HCT116 (cell line): ENCODE measurements at regions not wholly inside any gene's neighbourhood (a gene's known extent, or its start where the extent isn't known, plus 50 kb on each side); places are given as distances from the start of the nearest gene placed in this dataset.

Source experiments
- ATAC-seq: fragments of 200-7000 bp; cut with Tn5 transposase; 2 replicates; pipeline ENCODE4 v1.9.1; 2020; ENCODE audit warnings: mild to moderate bottlenecking, moderate library complexity
- BruUV-seq: library from RNA; stranded (reverse); fragments of 400-500 nt; replicated peaks from 2 replicates; lab custom pipeline; 2021; lab: Mats Ljungman, UMichigan
- CTCF ChIA-PET: fragments of 300-600 bp; sonication (Branson Sonifier 250); formaldehyde crosslinking; loops from one replicate; lab custom pipeline; 2021; ENCODE audit warnings: antibody characterized with exemption; lab: Charles Lee
- POLR2A ChIA-PET: fragments of 300-600, 350-600 bp; sonication (Branson Sonifier 250); formaldehyde crosslinking; loops from one replicate; lab custom pipeline; 2021; ENCODE audit warnings: antibody characterized with exemption; lab: Charles Lee
- RAD21 ChIA-PET, 2 experiments: fragments of 300-600 bp; sonication (Branson Sonifier 250); formaldehyde crosslinking; loops; one replicate each; lab custom pipeline; 2023; ENCODE audit warnings: low total read pairs in 2 of 2; ENCODE audit not compliant: uncharacterized antibody in 2 of 2, unreplicated experiment in 2 of 2, low non-redundant PET in 1 of 2; lab: Charles Lee
- DNase-seq: peaks from one replicate; pipeline ENCODE4 v3.0.0-alpha.2; 2010; ENCODE audit warnings: low read depth, low spot score
- H2AFZ ChIP-seq: fragments of 200-600 bp; shearing (Covaris generic), sonication (generic); 2 replicates; pipeline ENCODE4 v1.6.1; 2017; ENCODE audit warnings: low read depth, mixed run types, mixed read lengths, antibody characterized with exemption, low read length; ENCODE audit not compliant: poor library complexity, severe bottlenecking
- H3K27ac ChIP-seq: 2 replicates; pipeline ENCODE4 v1.5.1; 2012; ENCODE audit warnings: low read depth, low read length
- H3K27me3 ChIP-seq: fragments of 200-600 bp; sonication (generic); 2 replicates; pipeline ENCODE4 v1.6.1; 2016; ENCODE audit warnings: mixed run types, low read length, mixed read lengths; ENCODE audit not compliant: insufficient read depth
- H3K36me3 ChIP-seq, 2 experiments: fragments of 200-500 bp in 1 of 2; fragments of 200-600 bp in 1 of 2; sonication (Bioruptor generic) in 1 of 2; sonication (generic) in 1 of 2; 2 replicates each; pipeline versions ENCODE4 v1.5.1 to v1.6.1; 2014 to 2016; ENCODE audit warnings: low read length in 2 of 2, inconsistent platforms in 1 of 2, mixed read lengths in 1 of 2, mixed run types in 1 of 2; ENCODE audit not compliant: insufficient read depth in 2 of 2, control insufficient read depth in 1 of 2
- H3K4me1 ChIP-seq, 2 experiments: fragments of 200-600 bp in 1 of 2; sonication (generic) in 1 of 2; 2 replicates each; pipeline versions ENCODE4 v1.5.1 to v1.6.1; 2012 to 2017; ENCODE audit warnings: low read length in 2 of 2, inconsistent platforms in 1 of 2, mild to moderate bottlenecking in 1 of 2, mixed read lengths in 1 of 2, mixed run types in 1 of 2, moderate library complexity in 1 of 2; ENCODE audit not compliant: insufficient read depth in 2 of 2, control insufficient read depth in 1 of 2
- H3K4me2 ChIP-seq: fragments of 200-600 bp; sonication (generic); 2 replicates; pipeline ENCODE4 v1.6.1; 2017; ENCODE audit warnings: mixed run types, low read length, mixed read lengths
- H3K4me3 ChIP-seq, 2 experiments: fragments of 200-600 bp in 1 of 2; sonication (generic) in 1 of 2; replicated peaks in 1 of 2; 2 replicates each; pipeline ENCODE4 v1.5.1; 2011 to 2016; ENCODE audit warnings: low read length in 2 of 2, control low read depth in 1 of 2, low read depth in 1 of 2, mild to moderate bottlenecking in 1 of 2, mixed read lengths in 1 of 2, mixed run types in 1 of 2
- H3K79me2 ChIP-seq: fragments of 200-600 bp; sonication (generic); 2 replicates; pipeline ENCODE4 v1.6.1; 2017; ENCODE audit warnings: mild to moderate bottlenecking, mixed run types, low read length, moderate library complexity, mixed read lengths; ENCODE audit not compliant: insufficient read depth
- H3K9ac ChIP-seq: fragments of 200-600 bp; sonication (generic); 2 replicates; pipeline ENCODE4 v1.6.1; 2016; ENCODE audit warnings: low read length, mixed read lengths
- H3K9me2 ChIP-seq: fragments of 200-600 bp; sonication (generic), shearing (Covaris generic); 2 replicates; pipeline ENCODE4 v1.6.1; 2017; ENCODE audit warnings: mixed run types, mild to moderate bottlenecking, moderate library complexity; ENCODE audit not compliant: insufficient read depth
- H3K9me3 ChIP-seq, 2 experiments: fragments of 200-500 bp in 1 of 2; fragments of 200-600 bp in 1 of 2; sonication (Bioruptor generic) in 1 of 2; sonication (generic) in 1 of 2; 2 replicates each; pipeline ENCODE4 v1.6.1; 2014 to 2017; ENCODE audit warnings: low read length in 2 of 2, mixed read lengths in 2 of 2, inconsistent platforms in 1 of 2, low read depth in 1 of 2, mild to moderate bottlenecking in 1 of 2, mixed run types in 1 of 2, moderate library complexity in 1 of 2; ENCODE audit not compliant: control insufficient read depth in 1 of 2, insufficient read depth in 1 of 2
- H4K20me1 ChIP-seq: fragments of 200-600 bp; sonication (generic), shearing (Covaris generic); 2 replicates; pipeline ENCODE4 v1.6.1; 2017; ENCODE audit warnings: mixed run types, mild to moderate bottlenecking, moderate library complexity; ENCODE audit not compliant: insufficient read depth
- ATF3 ChIP-seq: IDR thresholded peaks from 2 replicates; pipeline ENCODE4 v1.6.1; 2012
- CBX3 ChIP-seq: IDR thresholded peaks from 2 replicates; pipeline ENCODE4 v1.6.1; 2012; ENCODE audit warnings: low read depth
- CEBPB ChIP-seq: IDR thresholded peaks from 2 replicates; pipeline ENCODE4 v1.6.1; 2012; ENCODE audit warnings: low read depth
- EGR1 ChIP-seq: IDR thresholded peaks from 2 replicates; pipeline ENCODE4 v1.6.1; 2012; ENCODE audit warnings: low read depth
- ELF1 ChIP-seq: IDR thresholded peaks from 2 replicates; pipeline ENCODE4 v1.6.1; 2012; ENCODE audit warnings: low read depth, borderline replicate concordance
- EZH2 ChIP-seq: fragments of 200-600 bp; sonication (generic); IDR thresholded peaks from 2 replicates; pipeline ENCODE4 v1.6.1; 2017; ENCODE audit warnings: antibody characterized with exemption, mixed run types
- EZH2phosphoT487 ChIP-seq: fragments of 200-600 bp; IDR thresholded peaks from 2 replicates; pipeline ENCODE4 v1.6.1; 2018; ENCODE audit warnings: antibody characterized with exemption, borderline replicate concordance
- FOSL1 ChIP-seq: IDR thresholded peaks from 2 replicates; pipeline ENCODE4 v1.6.1; 2012; ENCODE audit warnings: low read depth
- MAX ChIP-seq: IDR thresholded peaks from 2 replicates; pipeline ENCODE4 v1.6.1; 2012
- POLR2A ChIP-seq: IDR thresholded peaks from 2 replicates; pipeline ENCODE4 v1.7.0; 2011; ENCODE audit warnings: borderline replicate concordance; ENCODE audit not compliant: insufficient read depth, insufficient read length; ENCODE audit errors: extremely low read depth
- POLR2AphosphoS5 ChIP-seq: IDR thresholded peaks from 2 replicates; pipeline ENCODE4 v1.6.1; 2011; ENCODE audit warnings: mild to moderate bottlenecking, low read depth, low read length, moderate library complexity
- RAD21 ChIP-seq: IDR thresholded peaks from 2 replicates; pipeline ENCODE4 v1.6.1; 2012; ENCODE audit warnings: low read depth, mild to moderate bottlenecking
- REST ChIP-seq: IDR thresholded peaks from 2 replicates; pipeline ENCODE4 v1.6.1; 2012; ENCODE audit warnings: low read depth
- SP1 ChIP-seq: IDR thresholded peaks from 2 replicates; pipeline ENCODE4 v1.6.1; 2012; ENCODE audit warnings: low read depth
- SRF ChIP-seq: IDR thresholded peaks from 2 replicates; pipeline ENCODE4 v1.6.1; 2012; ENCODE audit warnings: low read depth
- ZFX ChIP-seq: fragments of 450-650 bp; IDR thresholded peaks from 2 replicates; pipeline ENCODE4 v1.6.1; 2017
- ZNF274 ChIP-seq: fragments of 200-500 bp; sonication (Bioruptor generic); IDR thresholded peaks from 2 replicates; pipeline ENCODE4 v1.6.1; 2014; ENCODE audit warnings: mild to moderate bottlenecking, low read depth, low read length, inconsistent platforms
- intact Hi-C: fragments of 100-400 bp; cut with micrococcal nuclease; formaldehyde crosslinking; loops from 2 replicates; pipeline ENCODE4 v1.10.0; 2022

- ChIA-PET CTCF (interaction anchor here (1.3 kb wide), 1 partner anchor 8 kb away, joined by 3 read pairs; no protein-coding TSS in a partner anchor), RAD21 (interaction anchor here in 1 of 2 experiments (0.6 kb wide), 1 partner anchor 11 kb away, joined by 3 read pairs; no protein-coding TSS in a partner anchor), POLR2A (no interaction called here)
- TF ChIP-seq EZH2 (no peak), MAX (no peak), EGR1 (no peak), ZFX (no peak), ATF3 (no peak), RAD21 (no peak), POLR2A (no peak), CBX3 (no peak), ZNF274 (no peak), ELF1 (no peak), CEBPB (no peak), REST (no peak), SP1 (no peak), FOSL1 (no peak), POLR2AphosphoS5 (no peak), EZH2phosphoT487 (no peak), SRF (no peak)
- Histone ChIP-seq H3K9me2 (no peaks in the 10 kb centered on the region), H2AFZ (no peak overlapping the region), H3K4me1 (peaks cover 4 to 6% of the 10 kb centered on the region in 2 experiments; a peak in 2 of 4 replicates), H3K4me2 (no peak overlapping the region), H3K9me3 (no peaks in the 10 kb centered on the region), H3K9ac (no peak overlapping the region), H3K79me2 (no peaks in the 10 kb centered on the region), H3K36me3 (no peaks in the 10 kb centered on the region), H3K27me3 (no peaks in the 10 kb centered on the region), H3K4me3 (no peak overlapping the region), H3K27ac (no peak overlapping the region), H4K20me1 (no peaks in the 10 kb centered on the region)
- no TSS peak for BruUV-seq
- DNase-seq (no peak), ATAC-seq (no peak)
- intact Hi-C loops: no loop called here
Measured at GRCh38 chr2:128379021-128380015, 60.6 kb upstream of the HS6ST1 start.
